H1 (cell line): ENCODE measurements at regions not wholly inside any gene's neighbourhood (a gene's known extent, or its start where the extent isn't known, plus 50 kb on each side); places are given as distances from the start of the nearest gene placed in this dataset.

ENCODE experiments used
- CBX8 ChIP-seq: fragments of 300-800, 300-1000 bp; sonication (generic); IDR thresholded peaks from 2 replicates; pipeline ENCODE4 v1.7.1; 2016; ENCODE audit warnings: low read depth, low read length, borderline replicate concordance
- CEBPB ChIP-seq: IDR thresholded peaks from 2 replicates; pipeline ENCODE4 v1.6.1; 2012; ENCODE audit warnings: low read depth, low read length
- EGR1 ChIP-seq: IDR thresholded peaks from 2 replicates; pipeline ENCODE4 v1.6.1; 2011; ENCODE audit warnings: low read depth, low read length, borderline replicate concordance
- TAF7 ChIP-seq: optimal IDR thresholded peaks from 2 replicates; pipeline ENCODE3; 2011; ENCODE audit warnings: low read depth, mild to moderate bottlenecking, inconsistent platforms, low read length, moderate library complexity, borderline replicate concordance

- TF ChIP-seq CEBPB (no peak), EGR1 (no peak), CBX8 (no peak), TAF7 (no peak)
These were observed 1745.6 kb upstream of the PCDH20 start (continued) for GRCh38 chr13:63161219-63161618.
